Esophagus squamous epithelium (tissue), 5 donors: ENCODE measurements at regions not wholly inside any gene's neighbourhood (a gene's known extent, or its start where the extent isn't known, plus 50 kb on each side); places are given as distances from the start of the nearest gene placed in this dataset.

ENCODE experiments used
- DNase-seq: peaks from one replicate; lab custom pipeline; 2025; lab: John Stamatoyannopoulos, UW
- H3K27ac ChIP-seq, 4 donors: fragments of 200-600 bp; sonication (generic); one replicate each; pipeline ENCODE4 v1.5.1; 2016 to 2019; ENCODE audit warnings: mild to moderate bottlenecking in 1 of 4
- H3K27me3 ChIP-seq, 4 donors: fragments of 200-600 bp; sonication (generic); 1 replicate in 3 of 4; 2 replicates in 1 of 4; pipeline versions ENCODE4 v1.5.1 to v1.6.0; 2017 to 2021; ENCODE audit warnings: antibody characterized with exemption in 1 of 4
- H3K36me3 ChIP-seq, 3 donors: fragments of 200-600 bp; sonication (generic); one replicate each; pipeline ENCODE4 v1.5.1; 2016 to 2019
- H3K4me1 ChIP-seq, 3 donors: fragments of 200-600 bp; sonication (generic); one replicate each; pipeline ENCODE4 v1.5.1; 2017 to 2019
- H3K4me3 ChIP-seq, 4 donors: fragments of 200-600 bp; sonication (generic); 1 replicate in 3 of 4; 2 replicates in 1 of 4; pipeline ENCODE4 v1.5.1; 2016 to 2019; ENCODE audit warnings: mild to moderate bottlenecking in 2 of 4, moderate library complexity in 1 of 4
- H3K9me3 ChIP-seq, 3 donors: fragments of 200-600 bp; sonication (generic); one replicate each; pipeline ENCODE4 v1.5.1; 2016 to 2019
- CTCF ChIP-seq, 6 experiments: fragments of 450-650 bp in 4 of 6; fragments of 200-600 bp in 2 of 6; sonication (generic) in 2 of 6; IDR thresholded peaks; one replicate each; pipeline ENCODE4 v1.5.1; 2016 to 2019; ENCODE audit warnings: antibody characterized with exemption in 6 of 6, mild to moderate bottlenecking in 4 of 6, moderate library complexity in 4 of 6
- POLR2A ChIP-seq, 4 donors: fragments of 450-650 bp; IDR thresholded peaks; one replicate each; pipeline ENCODE4 v1.6.1; 2017; ENCODE audit warnings: antibody characterized with exemption in 4 of 4, mild to moderate bottlenecking in 4 of 4, moderate library complexity in 3 of 4
- WGBS, 2 donors: methylation state at CpG; one replicate each; pipeline ENCODE4 v1.1.5; 2018; 5-methylcytosine and 5-hydroxymethylcytosine counted together
- intact Hi-C: fragments of 100-400 bp; cut with DNase I; formaldehyde crosslinking; loops from one replicate; pipeline ENCODE4 v1.15.0; 2022
- donor health status: DM: yes; HTN: yes; CAD: no.

GRCh38 chr18:76219023-76219422 lies 276.0 kb downstream of the ZNF516 start:
- H3K36me3 ChIP-seq = no peaks in the 10 kb centered on the region
- no peak overlapping the region for H3K4me3 ChIP-seq
- no peaks in the 10 kb centered on the region for H3K4me1 ChIP-seq
- WGBS, 2 donors = 65 to 67% methylated on average over 8 of the region's 8 CpGs
- intact Hi-C loops = no loop called here
- H3K27me3 ChIP-seq = peaks cover 0 to 9% (median 0%) of the 10 kb centered on the region in 4 donors
- no peak overlapping the region for H3K27ac ChIP-seq
- no peaks in the 10 kb centered on the region for H3K9me3 ChIP-seq
- no peak for DNase-seq
- TF ChIP-seq POLR2A (IDR thresholded peaks at IDR 0.05) (no peak), CTCF (IDR thresholded peaks at IDR 0.05) (no peak)

- Histone ChIP-seq H3K27ac (no peak overlapping the region), H3K4me3 (no peak overlapping the region), H3K27me3 (peaks cover 0 to 11% (median 0%) of the 10 kb centered on the region in 4 donors), H3K36me3 (no peaks in the 10 kb centered on the region), H3K9me3 (no peaks in the 10 kb centered on the region), H3K4me1 (no peaks in the 10 kb centered on the region)
- DNase-seq = no peak
- no peak for TF ChIP-seq CTCF (IDR thresholded peaks at IDR 0.05)
- no peak for TF ChIP-seq POLR2A (IDR thresholded peaks at IDR 0.05)
- WGBS, 2 donors = 88 to 95% methylated on average over 1 of the region's 1 CpG
- intact Hi-C loops = no loop called here
Measured at GRCh38 chr18:76216096-76216495, 278.9 kb downstream of the ZNF516 start.

- WGBS, 2 donors = 83 to 88% methylated on average over 3 of the region's 3 CpGs
Measured at GRCh38 chr18:76213991-76214390, 281.1 kb downstream of the ZNF516 start.

GRCh38 chr18:76212960-76213359 lies 282.1 kb downstream of the ZNF516 start:
- 33 to 44% methylated on average over 7 of the region's 7 CpGs for WGBS, 2 donors
- H3K9me3 ChIP-seq = no peaks in the 10 kb centered on the region
- H3K4me1 ChIP-seq = no peaks in the 10 kb centered on the region
- peaks cover 0 to 13% (median 0%) of the 10 kb centered on the region in 4 donors for H3K27me3 ChIP-seq
- no peak for DNase-seq
- intact Hi-C loops = no loop called here
- no peak overlapping the region for H3K4me3 ChIP-seq
- no peak overlapping the region for H3K27ac ChIP-seq
- no peak for TF ChIP-seq POLR2A (IDR thresholded peaks at IDR 0.05)
- no peak for TF ChIP-seq CTCF (IDR thresholded peaks at IDR 0.05)
- H3K36me3 ChIP-seq = no peaks in the 10 kb centered on the region

More at GRCh38 chr18:76213991-76214390, 281.1 kb downstream of the ZNF516 start:
- no peak overlapping the region for H3K4me3 ChIP-seq
- H3K4me1 ChIP-seq = no peaks in the 10 kb centered on the region
- H3K27me3 ChIP-seq = peaks cover 0 to 15% (median 0%) of the 10 kb centered on the region in 4 donors
- intact Hi-C loops = no loop called here
- no peak overlapping the region for H3K27ac ChIP-seq
- H3K9me3 ChIP-seq = no peaks in the 10 kb centered on the region
- no peaks in the 10 kb centered on the region for H3K36me3 ChIP-seq
- no peak for DNase-seq
- TF ChIP-seq CTCF (IDR thresholded peaks at IDR 0.05) (no peak), POLR2A (IDR thresholded peaks at IDR 0.05) (no peak)

- WGBS, 2 donors = 53 to 67% methylated on average over 7 of the region's 7 CpGs
- Histone ChIP-seq H3K27me3 (peaks cover 0 to 8% (median 0%) of the 10 kb centered on the region in 4 donors), H3K4me3 (no peak overlapping the region), H3K36me3 (no peaks in the 10 kb centered on the region), H3K9me3 (no peaks in the 10 kb centered on the region), H3K27ac (no peak overlapping the region), H3K4me1 (no peaks in the 10 kb centered on the region)
- no peak for DNase-seq
- TF ChIP-seq POLR2A (IDR thresholded peaks at IDR 0.05) (no peak), CTCF (IDR thresholded peaks at IDR 0.05) (no peak)
- intact Hi-C loops = no loop called here
Measured at GRCh38 chr18:76209597-76209996, 285.4 kb downstream of the ZNF516 start.
